KMS-11 (cell line): ENCODE measurements at regions not wholly inside any gene's neighbourhood (a gene's known extent, or its start where the extent isn't known, plus 50 kb on each side); places are given as distances from the start of the nearest gene placed in this dataset.

ENCODE experiments used
- H2AFZ ChIP-seq: fragments of 200-600 bp; sonication (generic); 2 replicates; pipeline ENCODE4 v1.6.1; 2016; ENCODE audit warnings: antibody characterized with exemption, mixed run types, low read depth
- H3K27ac ChIP-seq: fragments of 200-600 bp; sonication (generic); 2 replicates; pipeline ENCODE4 v1.6.1; 2016; ENCODE audit warnings: mild to moderate bottlenecking, mixed run types
- H3K27me3 ChIP-seq: fragments of 200-600 bp; sonication (generic); 2 replicates; pipeline ENCODE4 v1.6.1; 2017; ENCODE audit warnings: mild to moderate bottlenecking, low read depth, mixed run types, moderate library complexity; ENCODE audit not compliant: insufficient read depth
- H3K36me3 ChIP-seq: fragments of 200-600 bp; sonication (generic); 2 replicates; pipeline ENCODE4 v1.6.1; 2017; ENCODE audit warnings: mild to moderate bottlenecking, mixed run types; ENCODE audit not compliant: insufficient read depth
- H3K4me1 ChIP-seq: fragments of 200-600 bp; sonication (generic); 2 replicates; pipeline ENCODE4 v1.6.1; 2016; ENCODE audit warnings: mild to moderate bottlenecking, low read depth, mixed run types; ENCODE audit not compliant: poor library complexity, severe bottlenecking
- H3K4me2 ChIP-seq: fragments of 200-600 bp; sonication (generic); 2 replicates; pipeline ENCODE4 v1.7.0; 2016; ENCODE audit warnings: mild to moderate bottlenecking, mixed run types
- H3K4me3 ChIP-seq: fragments of 200-600 bp; sonication (generic); IDR thresholded peaks from 2 replicates; pipeline ENCODE4 v1.6.1; 2017; ENCODE audit warnings: low read depth, low read length, mixed read lengths; ENCODE audit not compliant: insufficient read depth
- H3K79me2 ChIP-seq: fragments of 200-600 bp; sonication (generic); 2 replicates; pipeline ENCODE4 v1.6.1; 2016; ENCODE audit warnings: low read depth, mixed run types; ENCODE audit not compliant: insufficient read depth
- H3K9ac ChIP-seq: fragments of 200-600 bp; sonication (generic); 2 replicates; pipeline ENCODE4 v1.6.1; 2016; ENCODE audit warnings: mild to moderate bottlenecking, mixed run types
- H4K20me1 ChIP-seq: fragments of 200-600 bp; sonication (generic); 2 replicates; pipeline ENCODE4 v1.6.1; 2016; ENCODE audit warnings: mild to moderate bottlenecking, mixed run types; ENCODE audit not compliant: insufficient read depth
- CTCF ChIP-seq: fragments of 200-600 bp; sonication (generic); conservative IDR thresholded peaks from 2 replicates; pipeline ENCODE4 v1.6.1; 2017; ENCODE audit warnings: low read depth, mild to moderate bottlenecking, antibody characterized with exemption, low read length, moderate library complexity, mixed read lengths

GRCh38 chr11:43222215-43222614, 89.6 kb upstream of the API5 start:
- H3K79me2 ChIP-seq, result no peaks in the 10 kb centered on the region
- H3K4me2 ChIP-seq, result no peak overlapping the region
- no peaks in the 10 kb centered on the region for H3K36me3 ChIP-seq
- H3K4me3 ChIP-seq, result no peak overlapping the region
- no peaks in the 10 kb centered on the region for H4K20me1 ChIP-seq
- H3K27ac ChIP-seq, result no peak overlapping the region
- no peak overlapping the region for H2AFZ ChIP-seq
- no peak overlapping the region for H3K9ac ChIP-seq
- H3K4me1 ChIP-seq, result no peaks in the 10 kb centered on the region
- no peaks in the 10 kb centered on the region for H3K27me3 ChIP-seq
- no peak for TF ChIP-seq CTCF

DNA sequence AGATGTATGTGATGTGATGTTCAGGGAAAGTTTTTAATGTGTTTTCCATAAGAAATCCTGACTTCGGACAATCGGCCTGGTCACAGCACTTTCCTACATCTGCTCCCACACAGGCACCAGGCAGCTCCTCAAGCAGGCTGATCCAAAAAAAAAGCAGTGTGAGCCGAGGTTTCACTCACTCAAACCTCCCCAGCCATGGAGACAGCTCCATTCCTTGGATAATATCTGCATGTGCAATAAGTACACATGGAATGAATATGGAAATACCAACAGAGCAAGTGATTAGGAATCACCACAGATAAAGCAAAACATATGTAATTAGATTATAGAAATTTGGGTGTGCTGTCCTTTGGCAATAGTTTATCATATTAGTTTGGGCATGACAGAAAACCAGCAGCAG, 88.8 kb upstream of the API5 start:
- TF ChIP-seq CTCF, result no peak
- no peaks in the 10 kb centered on the region for H3K27me3 ChIP-seq
- no peaks in the 10 kb centered on the region for H4K20me1 ChIP-seq
- no peak overlapping the region for H3K9ac ChIP-seq
- H2AFZ ChIP-seq, result no peak overlapping the region
- no peaks in the 10 kb centered on the region for H3K36me3 ChIP-seq
- no peak overlapping the region for H3K4me2 ChIP-seq
- H3K27ac ChIP-seq, result no peak overlapping the region
- no peaks in the 10 kb centered on the region for H3K4me1 ChIP-seq
- H3K79me2 ChIP-seq, result no peaks in the 10 kb centered on the region
- no peak overlapping the region for H3K4me3 ChIP-seq

DNA sequence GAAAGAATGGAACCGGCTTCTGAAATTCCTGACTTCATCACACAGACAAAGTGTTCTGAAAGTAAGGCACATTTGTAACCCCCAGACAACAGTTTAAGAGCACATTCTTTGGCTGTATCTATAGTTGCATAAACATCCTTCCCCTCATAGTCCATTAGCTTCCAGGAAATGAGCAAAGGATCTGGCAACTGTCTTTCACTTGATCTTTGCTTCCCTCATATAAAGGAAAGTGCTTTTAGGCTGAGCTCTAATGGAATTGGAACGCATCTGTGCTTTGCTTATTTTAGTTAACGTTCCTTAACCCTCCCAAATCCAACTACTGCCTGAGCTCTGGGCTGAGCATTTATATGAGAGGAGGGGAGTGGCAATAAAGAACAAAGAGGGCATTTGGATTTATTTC, 76.9 kb upstream of the API5 start:
- TF ChIP-seq CTCF, result no peak
- no peak overlapping the region for H3K9ac ChIP-seq
- no peak overlapping the region for H2AFZ ChIP-seq
- no peak overlapping the region for H3K4me2 ChIP-seq
- no peaks in the 10 kb centered on the region for H4K20me1 ChIP-seq
- no peaks in the 10 kb centered on the region for H3K36me3 ChIP-seq
- no peaks in the 10 kb centered on the region for H3K79me2 ChIP-seq
- H3K27me3 ChIP-seq, result no peaks in the 10 kb centered on the region
- H3K4me1 ChIP-seq, result no peaks in the 10 kb centered on the region
- H3K27ac ChIP-seq, result no peak overlapping the region
- H3K4me3 ChIP-seq, result no peak overlapping the region

DNA sequence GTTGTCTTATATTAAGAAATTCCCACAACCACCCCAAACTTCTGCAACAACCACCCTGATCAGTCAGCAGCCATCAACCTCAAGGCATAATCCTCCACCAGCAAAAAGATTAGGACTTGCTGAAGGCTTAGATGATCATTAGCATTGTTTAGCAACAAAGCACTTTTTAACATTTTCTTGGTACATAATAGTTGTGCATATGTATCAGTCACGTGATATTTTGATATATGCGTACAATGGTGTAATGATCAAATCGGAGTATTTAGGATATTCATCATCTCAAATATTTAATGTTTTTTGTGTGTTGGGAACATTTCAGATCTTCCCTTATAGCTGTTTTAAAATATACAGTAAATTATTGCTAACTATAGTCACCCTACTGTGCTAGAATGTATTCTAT, 73.5 kb upstream of the API5 start:
- TF ChIP-seq CTCF, result no peak
- no peak overlapping the region for H3K9ac ChIP-seq
- H3K27ac ChIP-seq, result no peak overlapping the region
- no peak overlapping the region for H3K4me2 ChIP-seq
- no peaks in the 10 kb centered on the region for H3K36me3 ChIP-seq
- no peaks in the 10 kb centered on the region for H3K27me3 ChIP-seq
- H3K4me3 ChIP-seq, result no peak overlapping the region
- no peaks in the 10 kb centered on the region for H3K4me1 ChIP-seq
- no peak overlapping the region for H2AFZ ChIP-seq
- H3K79me2 ChIP-seq, result no peaks in the 10 kb centered on the region
- H4K20me1 ChIP-seq, result no peaks in the 10 kb centered on the region

- H2AFZ ChIP-seq, result no peak overlapping the region
- H3K4me2 ChIP-seq, result no peak overlapping the region
- H3K27ac ChIP-seq, result no peak overlapping the region
- H3K27me3 ChIP-seq, result no peaks in the 10 kb centered on the region
- no peaks in the 10 kb centered on the region for H3K36me3 ChIP-seq
- no peak for TF ChIP-seq CTCF
- no peak overlapping the region for H3K9ac ChIP-seq
- H4K20me1 ChIP-seq, result no peaks in the 10 kb centered on the region
- no peaks in the 10 kb centered on the region for H3K79me2 ChIP-seq
- H3K4me3 ChIP-seq, result no peak overlapping the region
- no peaks in the 10 kb centered on the region for H3K4me1 ChIP-seq
Observed at GRCh38 chr11:43239791-43240190, 72.0 kb upstream of the API5 start.
